ENCODE measurements at regions not wholly inside any gene's neighbourhood (a gene's known extent, or its start where the extent isn't known, plus 50 kb on each side); places are given as distances from the start of the nearest gene placed in this dataset.

- DNase-seq: no peak
Measured at GRCh38 chr6:24072038-24072746, 53.8 kb upstream of the NRSN1 start.

GRCh38 chr6:24076011-24076410, 50.0 kb upstream of the NRSN1 start:
- DNase-seq: no peak

Data from DMS153 (cell line).